ENCODE measurements at regions not wholly inside any gene's neighbourhood (a gene's known extent, or its start where the extent isn't known, plus 50 kb on each side); places are given as distances from the start of the nearest gene placed in this dataset.

GRCh38 chr2:82001614-82002013, 1697.1 kb upstream of the LRRTM1 start:
- no peaks in the 10 kb centered on the region for H3K27me3 ChIP-seq
- no peak overlapping the region for H3K27ac ChIP-seq
- ATAC-seq (no peak), DNase-seq (no peak), FAIRE-seq (no peak)
- H3K9me3 ChIP-seq: no peaks in the 10 kb centered on the region
- no peak overlapping the region for H3K4me3 ChIP-seq
- intact Hi-C loops (cut with DNase I): no loop called here
- 72 to 73% methylated on average over 4 of the region's 4 CpGs for WGBS, 2 donors
- no peaks in the 10 kb centered on the region for H3K4me1 ChIP-seq
- no peaks in the 10 kb centered on the region for H3K36me3 ChIP-seq
- TF ChIP-seq CTCF (IDR thresholded peaks at IDR 0.05): no peak

GRCh38 chr2:82000606-82001005, 1696.1 kb upstream of the LRRTM1 start:
- ATAC-seq (no peak), FAIRE-seq (no peak), DNase-seq (no peak)
- intact Hi-C loops (cut with DNase I): no loop called here
- H3K27me3 ChIP-seq: no peaks in the 10 kb centered on the region
- H3K4me1 ChIP-seq: no peaks in the 10 kb centered on the region
- 74 to 78% methylated on average over 2 of the region's 2 CpGs for WGBS, 2 donors
- no peak overlapping the region for H3K27ac ChIP-seq
- no peaks in the 10 kb centered on the region for H3K36me3 ChIP-seq
- no peaks in the 10 kb centered on the region for H3K9me3 ChIP-seq
- TF ChIP-seq CTCF (IDR thresholded peaks at IDR 0.05): no peak
- H3K4me3 ChIP-seq: no peak overlapping the region

GRCh38 chr2:81996332-81996731, 1691.8 kb upstream of the LRRTM1 start:
- DNase-seq (no peak), ATAC-seq (no peak), FAIRE-seq (no peak)
- Histone ChIP-seq H3K27ac (no peak overlapping the region), H3K4me1 (no peaks in the 10 kb centered on the region), H3K36me3 (no peaks in the 10 kb centered on the region), H3K4me3 (no peak overlapping the region), H3K27me3 (no peaks in the 10 kb centered on the region), H3K9me3 (no peaks in the 10 kb centered on the region)
- 69 to 75% methylated on average over 3 of the region's 3 CpGs for WGBS, 2 donors
- intact Hi-C loops (cut with DNase I): no loop called here
- TF ChIP-seq CTCF (IDR thresholded peaks at IDR 0.05): no peak

- Histone ChIP-seq H3K36me3 (no peaks in the 10 kb centered on the region), H3K27me3 (no peaks in the 10 kb centered on the region), H3K4me3 (no peak overlapping the region), H3K27ac (no peak overlapping the region), H3K9me3 (no peaks in the 10 kb centered on the region), H3K4me1 (no peaks in the 10 kb centered on the region)
- intact Hi-C loops (cut with DNase I): no loop called here
- WGBS, 2 donors: 77 to 83% methylated on average over 2 of the region's 2 CpGs
- FAIRE-seq: no peak
- TF ChIP-seq CTCF (IDR thresholded peaks at IDR 0.05): no peak
- no peak for ATAC-seq
- no peak for DNase-seq
Measured at GRCh38 chr2:81991282-81991681, 1686.7 kb upstream of the LRRTM1 start.

GRCh38 chr2:81987370-81987769, 1682.8 kb upstream of the LRRTM1 start:
- FAIRE-seq (no peak), ATAC-seq (no peak), DNase-seq (no peak)
- no peak overlapping the region for H3K27ac ChIP-seq
- no peaks in the 10 kb centered on the region for H3K4me1 ChIP-seq
- H3K27me3 ChIP-seq: no peaks in the 10 kb centered on the region
- WGBS, 2 donors: 59 to 86% methylated on average over 5 of the region's 5 CpGs
- no peaks in the 10 kb centered on the region for H3K9me3 ChIP-seq
- no peaks in the 10 kb centered on the region for H3K36me3 ChIP-seq
- intact Hi-C loops (cut with DNase I): no loop called here
- no peak overlapping the region for H3K4me3 ChIP-seq
- no peak for TF ChIP-seq CTCF (IDR thresholded peaks at IDR 0.05)

Data from pancreas (tissue), 10 donors.